T-helper 2 cell (primary cell): ENCODE measurements at regions not wholly inside any gene's neighbourhood (a gene's known extent, or its start where the extent isn't known, plus 50 kb on each side); places are given as distances from the start of the nearest gene placed in this dataset.
"Not testable (repeated sequence)": the region's sequence is repeated elsewhere in the genome, so short reads cannot be mapped to it uniquely, and the experiment has no call there.

Experiments
- DNase-seq, 5 experiments: peaks; one replicate each; pipeline versions ENCODE4 v3.0.0 to v3.0.0-alpha.2; 2012 to 2022

GRCh38 chr21:27326301-27326700 lies 359.4 kb upstream of the ADAMTS5 start:
- DNase-seq = no peak

DNA sequence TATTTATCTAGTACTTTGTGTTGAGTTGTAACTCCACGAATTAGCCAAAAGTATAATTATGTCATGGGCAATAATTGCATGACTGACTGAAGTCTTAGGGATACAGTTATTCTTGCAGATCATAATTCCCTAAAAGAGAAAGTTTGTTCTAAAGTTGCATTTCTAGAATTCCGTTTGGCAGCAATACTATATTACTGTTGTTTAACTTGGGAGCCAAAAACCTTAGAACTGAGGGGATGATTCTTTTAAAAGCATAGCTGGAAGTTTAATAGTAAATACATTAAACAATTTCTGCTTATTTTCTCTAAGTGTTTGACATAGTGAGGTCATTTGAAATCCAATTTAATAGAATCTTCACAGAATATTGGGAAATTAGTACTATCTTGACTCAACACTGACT lies 356.4 kb upstream of the ADAMTS5 start:
- no peak for DNase-seq

GRCh38 chr21:27321791-27322190 lies 354.9 kb upstream of the ADAMTS5 start:
- no peak for DNase-seq

GRCh38 chr21:27320868-27321267 lies 354.0 kb upstream of the ADAMTS5 start:
- DNase-seq = no peak

GRCh38 chr21:27317601-27318000 lies 350.7 kb upstream of the ADAMTS5 start:
- not testable (repeated sequence) for DNase-seq

DNA sequence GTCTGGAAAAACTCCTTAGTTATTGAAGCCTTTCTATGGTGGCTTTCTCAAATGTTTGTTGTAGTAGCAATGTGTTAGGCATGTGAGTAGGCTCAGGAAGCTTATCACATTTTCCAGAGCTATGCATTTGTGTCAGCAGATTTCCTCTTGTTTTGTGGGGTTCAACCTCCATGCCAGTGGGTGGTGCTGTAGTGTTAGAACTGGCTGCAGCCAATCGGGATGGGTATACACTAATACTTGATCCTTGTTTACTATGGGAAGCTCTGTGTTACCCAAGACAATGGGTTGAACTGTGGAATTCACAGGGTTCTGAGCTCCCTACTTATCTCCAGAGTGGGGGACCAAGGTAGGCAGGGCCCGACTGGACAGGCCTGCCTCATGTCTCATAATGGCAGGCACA lies 348.5 kb upstream of the ADAMTS5 start:
- no peak for DNase-seq

DNA sequence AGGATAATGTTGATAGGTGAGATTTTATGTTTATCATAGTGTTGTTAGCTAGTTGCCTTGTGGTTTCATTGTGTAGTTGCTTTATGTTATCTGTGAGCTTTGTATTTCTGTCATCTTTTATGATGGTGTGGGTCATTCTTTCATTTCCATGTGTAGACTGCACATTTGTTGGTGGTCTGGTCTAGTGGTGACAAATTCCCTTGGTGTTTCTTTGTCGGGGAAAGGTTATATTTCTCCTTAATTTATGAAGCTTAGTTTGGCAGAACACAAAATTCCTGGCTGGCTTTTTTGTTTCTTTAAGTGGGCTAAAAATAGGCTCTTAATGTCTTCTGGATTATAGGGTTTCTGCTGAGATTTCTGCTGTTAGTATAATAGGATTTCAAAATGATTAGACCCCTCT lies 347.2 kb upstream of the ADAMTS5 start:
- DNase-seq = no peak

GRCh38 chr21:27306791-27307775 lies 340.2 kb upstream of the ADAMTS5 start:
- no peak for DNase-seq

- no peak for DNase-seq
These were observed 339.3 kb upstream of the ADAMTS5 start for GRCh38 chr21:27306206-27306605.

GRCh38 chr21:27301220-27301619 lies 334.3 kb upstream of the ADAMTS5 start:
- DNase-seq = no peak

DNA sequence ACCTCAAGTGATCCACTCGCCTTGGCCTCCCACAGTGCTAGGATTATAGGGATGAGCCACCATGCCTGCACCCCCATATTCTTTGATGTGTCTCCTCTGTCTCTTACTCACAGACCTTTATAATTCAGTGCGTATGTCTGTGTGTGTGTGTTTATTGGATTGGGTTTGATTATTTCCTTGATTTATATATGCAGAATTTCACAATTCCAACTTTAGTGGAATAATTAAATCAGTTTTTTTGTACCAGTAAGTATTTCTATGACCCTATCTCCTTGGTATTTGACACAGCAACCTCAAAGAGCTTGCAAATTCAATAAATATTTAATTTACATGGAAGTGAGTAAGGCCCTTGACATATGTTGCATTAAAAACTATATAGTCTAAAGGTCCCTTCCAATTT lies 333.9 kb upstream of the ADAMTS5 start:
- DNase-seq = no peak

GRCh38 chr21:27298465-27298864 lies 331.6 kb upstream of the ADAMTS5 start:
- no peak for DNase-seq

- DNase-seq = no peak
These were observed 326.4 kb upstream of the ADAMTS5 start for GRCh38 chr21:27293239-27293638.

DNA sequence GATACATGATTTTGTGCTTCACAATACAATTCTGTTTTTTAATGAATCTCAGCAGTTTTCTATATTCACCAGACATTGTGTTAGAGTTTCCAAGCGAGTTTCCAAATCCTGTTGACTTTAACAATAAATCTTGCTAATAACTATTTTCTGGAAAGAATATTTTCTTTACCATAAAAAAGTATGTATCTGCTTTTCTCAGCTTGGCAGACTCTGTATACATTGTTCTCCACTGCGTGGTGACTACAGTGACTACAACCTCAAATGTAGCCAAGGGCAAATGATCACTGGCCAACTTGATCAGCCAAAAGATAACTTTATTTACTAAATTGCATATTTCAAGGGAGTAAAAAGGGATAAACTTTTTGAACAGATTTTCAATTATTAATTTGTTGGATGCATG lies 325.9 kb upstream of the ADAMTS5 start:
- DNase-seq = no peak

- no peak for DNase-seq
These were observed 325.3 kb upstream of the ADAMTS5 start for GRCh38 chr21:27292229-27292628.

- no peak for DNase-seq
These were observed 324.1 kb upstream of the ADAMTS5 start for GRCh38 chr21:27291006-27291405.

- no peak for DNase-seq
These were observed 323.1 kb upstream of the ADAMTS5 start for GRCh38 chr21:27290028-27290427.

DNA sequence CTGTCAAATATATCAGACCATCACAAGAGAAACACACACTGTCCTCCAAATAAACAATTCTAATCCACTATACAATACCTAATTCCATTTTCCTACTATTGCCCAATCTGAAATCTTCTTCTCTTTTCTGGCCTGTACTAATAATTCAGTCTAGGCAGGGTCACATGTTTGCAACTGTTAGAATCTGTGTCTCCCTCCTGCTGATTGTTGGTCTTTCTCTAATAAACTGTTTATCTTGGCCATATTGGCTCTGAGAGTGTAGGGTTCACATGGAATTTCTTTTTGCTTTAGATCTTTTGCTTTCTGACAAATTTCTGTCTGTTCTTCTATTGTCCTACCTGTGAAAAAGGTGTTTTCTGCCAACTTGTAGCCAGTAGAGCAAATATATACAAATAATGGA lies 319.9 kb upstream of the ADAMTS5 start:
- no peak for DNase-seq

DNA sequence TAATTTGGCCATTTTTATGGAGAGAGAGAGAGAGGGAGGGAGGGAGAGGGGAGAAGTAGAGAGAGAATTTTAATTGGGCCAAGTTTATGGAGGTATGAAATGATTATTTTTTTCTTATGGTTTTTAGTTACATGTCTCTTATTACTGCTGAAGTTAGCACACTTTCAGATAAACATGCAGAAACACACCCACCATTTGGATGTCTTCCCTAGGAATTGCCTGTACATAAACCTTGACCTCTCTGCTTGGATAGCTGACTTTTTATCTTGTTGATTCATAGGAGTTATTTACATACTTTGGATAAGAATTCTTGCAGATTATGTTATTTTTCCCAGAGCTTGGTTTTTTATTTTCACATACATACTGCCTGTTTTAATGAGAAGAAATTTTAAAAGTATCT lies 310.2 kb upstream of the ADAMTS5 start:
- no peak for DNase-seq

- peak in 1 of 5 experiments; percentile 75 for DNase-seq
These were observed 308.5 kb upstream of the ADAMTS5 start for GRCh38 chr21:27275294-27275927.

GRCh38 chr21:27269644-27270043 lies 302.8 kb upstream of the ADAMTS5 start:
- no peak for DNase-seq

DNA sequence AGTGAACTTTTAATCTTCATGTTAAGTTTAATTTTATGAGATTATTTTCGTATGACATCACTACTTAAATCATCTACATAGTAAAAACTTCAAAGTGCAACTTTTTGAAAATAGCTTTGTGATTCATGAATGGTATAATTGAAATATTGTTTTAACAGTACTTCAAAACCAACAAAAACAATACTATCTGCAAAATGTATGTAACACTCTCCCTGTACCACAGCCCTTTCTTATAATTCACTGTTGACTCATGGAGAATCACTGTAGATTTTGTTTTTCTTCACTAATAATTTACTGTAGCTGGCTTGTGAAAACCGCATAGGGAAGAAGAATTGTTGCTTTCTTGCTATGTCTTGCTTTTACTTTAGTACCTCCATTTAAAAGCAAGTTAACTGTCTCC lies 301.4 kb upstream of the ADAMTS5 start:
- DNase-seq = no peak

- no peak for DNase-seq
These were observed 299.1 kb upstream of the ADAMTS5 start for GRCh38 chr21:27265949-27266348.

GRCh38 chr21:27265492-27265891 lies 298.6 kb upstream of the ADAMTS5 start:
- peak in 1 of 5 experiments; percentile 47 for DNase-seq
